ENCODE measurements at regions not wholly inside any gene's neighbourhood (a gene's known extent, or its start where the extent isn't known, plus 50 kb on each side); places are given as distances from the start of the nearest gene placed in this dataset.

DNA sequence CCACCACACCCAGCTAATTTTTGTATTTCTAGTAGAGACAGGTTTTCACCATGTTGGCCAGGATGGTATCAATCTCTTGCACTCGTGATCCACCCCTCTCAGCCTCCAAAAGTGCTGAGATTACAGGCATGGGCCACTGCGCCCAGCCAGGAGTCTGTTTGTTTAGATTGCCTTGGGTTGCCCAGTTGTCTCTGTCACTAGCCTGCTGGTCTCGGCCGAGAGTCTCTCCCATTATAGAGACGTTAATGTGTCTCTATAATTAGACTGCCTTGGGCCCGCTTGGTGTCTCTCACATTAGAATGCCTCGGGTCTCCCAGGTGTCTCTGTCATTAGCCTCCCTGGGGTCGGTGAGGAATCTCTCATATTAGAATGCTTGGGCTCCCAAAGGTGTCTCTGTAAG lies 1533.6 kb downstream of the UQCRFS1 start:
- Mint-ChIP-seq H3K27me3 (ENCODE audit: low read depth) (no peaks in the 10 kb centered on the region), H3K4me1 (ENCODE audit: low read depth) (no peaks in the 10 kb centered on the region), H3K36me3 (ENCODE audit: low read depth) (no peaks in the 10 kb centered on the region), H3K27ac (no peak overlapping the region), H3K4me3 (no peak overlapping the region), H3K9me3 (peaks cover 63% of the 10 kb centered on the region)
- no peak for DNase-seq (ENCODE audit: low spot score)

DNA sequence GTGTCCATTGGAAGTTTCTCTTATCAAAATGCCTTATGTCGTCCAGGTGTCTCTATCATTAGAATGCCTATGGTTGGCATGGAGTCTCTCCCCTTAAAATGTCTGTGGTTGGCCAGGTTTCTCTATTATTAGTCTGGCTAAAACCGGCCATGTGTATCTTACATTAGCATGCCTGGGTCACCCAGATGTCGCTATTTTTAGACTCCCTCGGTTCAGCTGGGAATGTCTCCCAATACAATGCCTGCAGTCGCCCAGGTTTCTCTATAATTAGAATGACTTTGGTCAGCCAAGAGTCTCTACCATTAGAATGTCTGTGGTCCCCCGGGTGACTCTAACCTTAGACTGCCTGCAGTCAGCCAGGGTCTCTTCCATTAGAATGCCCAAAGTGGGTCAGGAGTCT lies 1536.1 kb downstream of the UQCRFS1 start:
- H3K27ac Mint-ChIP-seq, result no peak overlapping the region
- no peaks in the 10 kb centered on the region for H3K27me3 Mint-ChIP-seq (ENCODE audit: low read depth)
- H3K4me3 Mint-ChIP-seq, result no peak overlapping the region
- no peaks in the 10 kb centered on the region for H3K36me3 Mint-ChIP-seq (ENCODE audit: low read depth)
- DNase-seq (ENCODE audit: low spot score), result no peak
- no peaks in the 10 kb centered on the region for H3K4me1 Mint-ChIP-seq (ENCODE audit: low read depth)
- peaks cover 81% of the 10 kb centered on the region for H3K9me3 Mint-ChIP-seq

GRCh38 chr19:27676334-27676733 lies 1536.6 kb downstream of the UQCRFS1 start:
- no peak overlapping the region for H3K4me3 Mint-ChIP-seq
- peaks cover 85% of the 10 kb centered on the region for H3K9me3 Mint-ChIP-seq
- no peak for DNase-seq (ENCODE audit: low spot score)
- H3K27ac Mint-ChIP-seq, result no peak overlapping the region
- H3K36me3 Mint-ChIP-seq (ENCODE audit: low read depth), result no peaks in the 10 kb centered on the region
- H3K4me1 Mint-ChIP-seq (ENCODE audit: low read depth), result no peaks in the 10 kb centered on the region
- no peaks in the 10 kb centered on the region for H3K27me3 Mint-ChIP-seq (ENCODE audit: low read depth)

DNA sequence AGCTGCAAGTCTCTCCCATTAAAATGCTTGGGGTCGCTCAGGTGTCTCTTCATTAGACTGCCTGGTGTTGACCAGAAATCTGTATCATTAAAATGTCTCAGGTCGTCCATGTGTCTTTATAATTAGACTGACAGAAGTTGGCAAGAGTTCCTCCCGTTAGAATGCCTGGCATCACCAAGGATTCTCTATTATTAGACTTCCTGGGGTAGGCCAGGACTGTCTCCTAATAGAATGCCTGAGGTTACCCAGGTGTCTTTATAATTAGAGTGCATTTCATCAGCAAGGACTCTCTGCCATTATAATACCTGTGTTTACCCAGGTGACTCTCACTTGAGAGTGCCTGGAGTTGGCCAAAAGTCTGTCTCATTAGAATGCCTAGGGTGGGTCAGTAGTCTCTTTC lies 1537.2 kb downstream of the UQCRFS1 start:
- no peak overlapping the region for H3K27ac Mint-ChIP-seq
- H3K4me1 Mint-ChIP-seq (ENCODE audit: low read depth), result no peaks in the 10 kb centered on the region
- no peak overlapping the region for H3K4me3 Mint-ChIP-seq
- H3K36me3 Mint-ChIP-seq (ENCODE audit: low read depth), result no peaks in the 10 kb centered on the region
- H3K27me3 Mint-ChIP-seq (ENCODE audit: low read depth), result no peaks in the 10 kb centered on the region
- peaks cover 90% of the 10 kb centered on the region for H3K9me3 Mint-ChIP-seq
- DNase-seq (ENCODE audit: low spot score), result no peak

DNA sequence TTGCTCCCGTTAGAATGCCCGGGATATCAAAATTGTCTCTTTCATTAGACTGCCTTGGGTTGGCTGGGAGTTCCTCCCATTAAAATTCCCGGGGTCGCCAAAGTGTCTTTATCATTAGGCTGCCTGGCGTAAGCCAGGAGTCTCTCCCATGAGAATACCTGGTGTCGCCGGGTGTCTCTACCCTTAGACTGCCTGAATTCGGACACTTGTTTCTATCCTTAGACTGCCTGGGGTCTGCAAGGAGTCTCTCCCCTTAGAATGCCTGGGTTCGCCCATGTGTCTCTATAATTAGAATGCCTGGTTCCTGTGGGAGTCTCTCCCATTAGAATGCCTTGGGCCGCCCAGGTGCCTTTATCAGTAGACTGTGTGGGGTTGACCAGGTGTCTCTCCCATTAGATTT lies 1538.2 kb downstream of the UQCRFS1 start:
- H3K4me1 Mint-ChIP-seq (ENCODE audit: low read depth), result no peaks in the 10 kb centered on the region
- H3K36me3 Mint-ChIP-seq (ENCODE audit: low read depth), result no peaks in the 10 kb centered on the region

GRCh38 chr19:27673986-27674385 lies 1539.0 kb downstream of the UQCRFS1 start:
- Mint-ChIP-seq H3K9me3 (peaks cover 85% of the 10 kb centered on the region), H3K36me3 (ENCODE audit: low read depth) (no peaks in the 10 kb centered on the region), H3K27me3 (ENCODE audit: low read depth) (no peaks in the 10 kb centered on the region), H3K4me1 (ENCODE audit: low read depth) (no peaks in the 10 kb centered on the region), H3K4me3 (no peak overlapping the region), H3K27ac (no peak overlapping the region)
- no peak for DNase-seq (ENCODE audit: low spot score)

More for the DNA sequence above, 1538.2 kb downstream of the UQCRFS1 start:
- no peak for DNase-seq (ENCODE audit: low spot score)
- Mint-ChIP-seq H3K27ac (no peak overlapping the region), H3K9me3 (peaks cover 90% of the 10 kb centered on the region), H3K27me3 (ENCODE audit: low read depth) (no peaks in the 10 kb centered on the region), H3K4me3 (no peak overlapping the region)

DNA sequence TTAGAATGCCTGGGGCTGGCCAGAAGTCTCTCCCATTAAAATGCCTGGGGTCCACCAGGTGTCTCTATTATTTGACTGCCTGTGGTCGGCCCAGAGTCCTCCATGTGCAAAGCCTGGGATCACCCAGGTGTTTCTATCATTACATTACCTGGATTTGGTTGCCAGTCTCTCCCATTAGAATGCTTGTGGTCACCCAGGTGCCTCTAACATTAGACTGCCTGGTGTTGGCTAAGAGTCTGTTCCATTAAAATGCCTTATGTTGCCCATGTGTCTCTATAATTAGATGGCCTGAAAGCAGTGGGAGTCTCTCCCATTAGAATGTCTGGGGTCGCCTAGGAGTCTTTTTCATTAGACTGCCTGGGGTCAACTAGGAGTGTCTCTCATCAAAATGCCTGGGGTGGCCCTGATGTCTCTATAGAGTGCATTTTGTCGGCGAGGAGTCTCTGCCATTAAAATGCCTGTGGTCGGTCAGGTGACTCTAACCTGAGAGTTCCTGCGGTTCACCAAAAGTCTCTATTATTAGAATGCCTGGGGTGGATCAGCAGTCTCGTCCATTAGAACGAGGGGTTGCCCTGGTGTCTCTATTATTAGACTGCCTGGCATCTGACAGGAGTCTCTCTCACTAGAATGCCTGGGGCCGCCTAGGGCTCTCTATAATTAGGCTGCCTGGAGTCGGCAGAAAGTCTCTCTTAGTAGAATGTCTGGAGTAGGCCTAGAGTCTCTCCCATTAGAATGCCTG lies 1540.5 kb downstream of the UQCRFS1 start:
- Mint-ChIP-seq H3K36me3 (ENCODE audit: low read depth) (no peaks in the 10 kb centered on the region), H3K27ac (no peak overlapping the region), H3K9me3 (peaks cover 73% of the 10 kb centered on the region), H3K27me3 (ENCODE audit: low read depth) (no peaks in the 10 kb centered on the region), H3K4me1 (ENCODE audit: low read depth) (no peaks in the 10 kb centered on the region), H3K4me3 (no peak overlapping the region)
- DNase-seq (ENCODE audit: low spot score), result no peak

DNA sequence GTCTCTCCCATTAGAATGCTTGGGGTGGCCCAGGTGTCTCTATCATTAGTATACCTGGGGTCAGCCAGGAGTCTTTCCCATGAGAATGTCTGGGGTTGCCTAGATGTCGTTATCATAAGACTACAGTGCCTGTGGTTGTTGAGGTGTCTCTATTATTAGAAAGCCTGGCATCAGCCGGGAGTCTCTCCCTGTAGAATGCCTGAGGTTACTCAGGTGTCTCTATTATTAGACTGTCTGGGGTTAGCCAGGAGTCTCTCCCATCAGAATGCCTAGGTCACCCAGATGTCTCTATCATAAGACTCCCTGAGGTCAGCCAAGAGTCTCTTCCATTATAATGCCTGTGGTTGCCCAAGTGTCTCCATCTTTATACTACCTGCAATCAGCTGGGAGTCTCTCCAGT lies 1541.1 kb downstream of the UQCRFS1 start:
- H3K9me3 Mint-ChIP-seq, result peaks cover 70% of the 10 kb centered on the region
- no peaks in the 10 kb centered on the region for H3K36me3 Mint-ChIP-seq (ENCODE audit: low read depth)
- no peaks in the 10 kb centered on the region for H3K27me3 Mint-ChIP-seq (ENCODE audit: low read depth)
- H3K27ac Mint-ChIP-seq, result no peak overlapping the region
- DNase-seq (ENCODE audit: low spot score), result no peak
- no peak overlapping the region for H3K4me3 Mint-ChIP-seq
- H3K4me1 Mint-ChIP-seq (ENCODE audit: low read depth), result no peaks in the 10 kb centered on the region

DNA sequence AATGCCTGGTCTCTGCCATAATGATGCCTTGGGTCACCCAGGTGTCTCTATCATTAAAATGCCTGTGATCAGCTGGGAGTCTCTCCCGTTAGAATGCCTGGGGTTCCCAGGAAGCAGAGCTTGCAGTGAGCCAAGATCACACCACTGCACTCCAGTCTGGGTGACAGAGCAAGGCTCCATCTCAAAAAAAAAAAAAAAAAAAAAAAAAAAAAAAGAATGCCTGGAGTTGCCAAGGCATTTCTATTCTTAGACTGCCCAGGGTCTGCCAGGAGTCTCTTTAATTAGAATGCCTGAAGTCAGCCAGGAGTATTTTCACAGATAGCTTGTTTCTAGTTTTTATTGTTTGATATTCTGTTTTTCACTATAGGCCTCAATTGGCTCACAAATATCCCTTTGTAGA lies 1552.5 kb downstream of the UQCRFS1 start:
- Mint-ChIP-seq H3K9me3 (peaks cover 56% of the 10 kb centered on the region), H3K27me3 (ENCODE audit: low read depth) (no peaks in the 10 kb centered on the region), H3K4me3 (no peak overlapping the region), H3K27ac (no peak overlapping the region), H3K4me1 (ENCODE audit: low read depth) (no peaks in the 10 kb centered on the region), H3K36me3 (ENCODE audit: low read depth) (no peaks in the 10 kb centered on the region)
- no peak for DNase-seq (ENCODE audit: low spot score)

DNA sequence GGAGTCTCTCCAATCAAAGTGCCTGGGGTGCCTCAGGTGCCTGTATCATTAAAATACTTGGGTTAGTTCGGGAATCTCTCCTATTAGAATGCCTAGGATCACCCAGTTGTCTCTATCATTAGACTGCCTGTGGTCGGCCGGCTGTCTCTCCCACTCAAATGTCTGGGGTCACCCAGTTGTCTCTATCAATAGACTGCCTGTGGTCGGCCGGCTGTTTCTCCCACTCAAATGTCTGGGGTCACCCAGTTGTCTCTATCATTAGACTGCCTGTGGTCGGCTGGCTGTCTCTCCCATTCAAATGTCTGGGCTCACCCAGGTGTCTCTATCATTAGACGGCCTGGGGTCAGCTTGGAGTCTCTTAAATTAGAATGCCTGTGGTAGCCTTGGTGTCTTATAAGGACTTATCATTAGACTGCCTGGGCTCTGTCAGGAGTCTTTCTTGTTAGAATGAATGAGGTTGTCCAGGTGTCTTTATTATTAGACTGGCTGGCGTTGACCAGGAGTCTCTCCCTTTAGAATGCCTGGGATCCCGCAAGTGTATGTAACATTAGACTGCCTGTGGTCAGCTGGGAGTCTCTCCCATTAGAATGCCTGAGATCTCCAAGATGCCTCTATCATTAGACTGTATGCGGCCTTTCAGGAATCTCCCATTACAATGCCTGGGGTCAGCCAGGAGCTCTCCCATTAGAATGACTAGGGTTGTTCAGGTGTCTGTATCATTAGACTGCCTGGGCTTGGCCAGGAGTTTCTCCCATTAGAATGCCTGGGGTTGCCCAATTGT lies 1555.5 kb downstream of the UQCRFS1 start:
- Mint-ChIP-seq H3K27ac (no peak overlapping the region), H3K4me3 (no peak overlapping the region), H3K4me1 (ENCODE audit: low read depth) (no peaks in the 10 kb centered on the region), H3K9me3 (peaks cover 74% of the 10 kb centered on the region), H3K27me3 (ENCODE audit: low read depth) (no peaks in the 10 kb centered on the region), H3K36me3 (ENCODE audit: low read depth) (no peaks in the 10 kb centered on the region)
- no peak for DNase-seq (ENCODE audit: low spot score)

GRCh38 chr19:27654266-27654990 lies 1558.5 kb downstream of the UQCRFS1 start:
- H3K4me1 Mint-ChIP-seq (ENCODE audit: low read depth), result no peaks in the 10 kb centered on the region
- DNase-seq (ENCODE audit: low spot score), result no peak
- H3K36me3 Mint-ChIP-seq (ENCODE audit: low read depth), result no peaks in the 10 kb centered on the region
- H3K9me3 Mint-ChIP-seq, result peaks cover 96% of the 10 kb centered on the region
- no peak overlapping the region for H3K4me3 Mint-ChIP-seq
- no peak overlapping the region for H3K27ac Mint-ChIP-seq
- H3K27me3 Mint-ChIP-seq (ENCODE audit: low read depth), result no peaks in the 10 kb centered on the region

GRCh38 chr19:27652796-27653195 lies 1560.2 kb downstream of the UQCRFS1 start:
- DNase-seq (ENCODE audit: low spot score), result no peak
- H3K4me3 Mint-ChIP-seq, result no peak overlapping the region
- H3K4me1 Mint-ChIP-seq (ENCODE audit: low read depth), result no peaks in the 10 kb centered on the region

GRCh38 chr19:27652281-27652680 lies 1560.7 kb downstream of the UQCRFS1 start:
- Mint-ChIP-seq H3K4me1 (ENCODE audit: low read depth) (no peaks in the 10 kb centered on the region), H3K36me3 (ENCODE audit: low read depth) (no peaks in the 10 kb centered on the region), H3K9me3 (peaks cover 94% of the 10 kb centered on the region), H3K27ac (no peak overlapping the region), H3K4me3 (no peak overlapping the region), H3K27me3 (ENCODE audit: low read depth) (no peaks in the 10 kb centered on the region)
- DNase-seq (ENCODE audit: low spot score), result no peak

More at GRCh38 chr19:27652796-27653195, 1560.2 kb downstream of the UQCRFS1 start:
- H3K9me3 Mint-ChIP-seq, result peaks cover 96% of the 10 kb centered on the region
- H3K36me3 Mint-ChIP-seq (ENCODE audit: low read depth), result no peaks in the 10 kb centered on the region
- H3K27me3 Mint-ChIP-seq (ENCODE audit: low read depth), result no peaks in the 10 kb centered on the region
- H3K27ac Mint-ChIP-seq, result no peak overlapping the region

DNA sequence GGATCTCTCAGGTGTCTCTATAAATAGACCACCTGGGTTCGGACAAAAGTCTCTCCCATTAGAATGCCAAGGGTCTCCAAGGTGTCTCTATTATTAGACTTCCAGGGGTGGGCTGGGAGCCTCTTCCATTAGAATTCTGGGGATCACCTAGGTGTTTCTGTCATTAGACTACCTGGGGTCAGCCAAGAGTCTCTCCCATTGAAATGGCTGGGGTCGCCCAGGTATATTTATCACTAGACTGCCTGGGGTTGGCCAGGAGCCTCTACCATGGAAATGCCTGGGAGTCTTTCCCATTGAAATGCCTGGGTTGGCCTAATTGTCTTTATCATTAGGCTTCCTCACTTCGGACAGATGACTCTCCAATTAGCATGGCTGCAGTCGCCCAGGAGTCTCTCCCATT lies 1565.5 kb downstream of the UQCRFS1 start:
- Mint-ChIP-seq H3K27me3 (ENCODE audit: low read depth) (no peaks in the 10 kb centered on the region), H3K4me3 (no peak overlapping the region), H3K9me3 (peaks cover 60% of the 10 kb centered on the region), H3K36me3 (ENCODE audit: low read depth) (no peaks in the 10 kb centered on the region), H3K4me1 (ENCODE audit: low read depth) (no peaks in the 10 kb centered on the region), H3K27ac (no peak overlapping the region)
- no peak for DNase-seq (ENCODE audit: low spot score)
